ENCODE measurements at regions not wholly inside any gene's neighbourhood (a gene's known extent, or its start where the extent isn't known, plus 50 kb on each side); places are given as distances from the start of the nearest gene placed in this dataset.
"Not testable (repeated sequence)": the region's sequence is repeated elsewhere in the genome, so short reads cannot be mapped to it uniquely, and the experiment has no call there.

GRCh38 chr2:13462464-13462863 is 745.7 kb downstream of the TRIB2 start:
- DNase-seq: no peak

GRCh38 chr2:13466076-13466475 is 749.3 kb downstream of the TRIB2 start:
- DNase-seq: no peak

GRCh38 chr2:13474538-13474937 is 757.8 kb downstream of the TRIB2 start:
- DNase-seq: no peak

GRCh38 chr2:13480057-13480456 is 763.3 kb downstream of the TRIB2 start:
- no peak for DNase-seq

GRCh38 chr2:13481201-13481600 is 764.5 kb downstream of the TRIB2 start:
- no peak for DNase-seq

GRCh38 chr2:13485256-13485655 is 768.5 kb downstream of the TRIB2 start:
- DNase-seq: no peak

GRCh38 chr2:13488965-13489364 is 772.2 kb downstream of the TRIB2 start:
- DNase-seq: no peak

- no peak for DNase-seq
Measured at GRCh38 chr2:13492262-13492661, 775.5 kb downstream of the TRIB2 start.

- no peak for DNase-seq
Measured at GRCh38 chr2:13495051-13495450, 778.3 kb downstream of the TRIB2 start.

- DNase-seq: no peak
Measured at GRCh38 chr2:13504808-13505207, 788.1 kb downstream of the TRIB2 start.

- DNase-seq: no peak
Measured at GRCh38 chr2:13508671-13509070, 791.9 kb downstream of the TRIB2 start.

- DNase-seq: no peak
Measured at GRCh38 chr2:13515254-13515653, 798.5 kb downstream of the TRIB2 start.

GRCh38 chr2:13522096-13522495 is 805.4 kb downstream of the TRIB2 start:
- no peak for DNase-seq

GRCh38 chr2:13522917-13523821 is 806.4 kb downstream of the TRIB2 start:
- DNase-seq: no peak

- no peak for DNase-seq
Measured at GRCh38 chr2:13524492-13524891, 807.8 kb downstream of the TRIB2 start.

- DNase-seq: not testable (repeated sequence)
Measured at GRCh38 chr2:13531735-13532410, 815.1 kb downstream of the TRIB2 start.

GRCh38 chr2:13532781-13533523 is 816.2 kb downstream of the TRIB2 start:
- DNase-seq: not testable (repeated sequence)

GRCh38 chr2:13533524-13533922 is 816.8 kb downstream of the TRIB2 start:
- DNase-seq: no peak

- no peak for DNase-seq
Measured at GRCh38 chr2:13536941-13537340, 820.2 kb downstream of the TRIB2 start.

- no peak for DNase-seq
Measured at GRCh38 chr2:13537771-13538349, 821.1 kb downstream of the TRIB2 start.

GRCh38 chr2:13539296-13539695 is 822.6 kb downstream of the TRIB2 start:
- no peak for DNase-seq

GRCh38 chr2:13542061-13542460 is 825.3 kb downstream of the TRIB2 start:
- DNase-seq: no peak

- DNase-seq: no peak
Measured at GRCh38 chr2:13542642-13543041, 825.9 kb downstream of the TRIB2 start.

All from stimulated activated CD4-positive, alpha-beta T cell treated with anti-CD3 and anti-CD28 coated beads, Interleukin-2, amount 100 ng/mL, for 48 hours (primary cell).